Kidney (tissue), 13 donors: ENCODE measurements at regions not wholly inside any gene's neighbourhood (a gene's known extent, or its start where the extent isn't known, plus 50 kb on each side); places are given as distances from the start of the nearest gene placed in this dataset.
"Not testable (repeated sequence)": the region's sequence is repeated elsewhere in the genome, so short reads cannot be mapped to it uniquely, and the experiment has no call there.

Source experiments
- DNase-seq, 5 donors: peaks; one replicate each; pipeline ENCODE4 v3.0.0-alpha.2; 2013 to 2020
- FAIRE-seq: peaks from 2 replicates; lab custom pipeline; 2012; peaks lifted over from hg19 to GRCh38; lab: Jason Lieb, UNC
- H3K27ac ChIP-seq, 2 donors: one replicate each; pipeline ENCODE4 v1.7.0; 2013; ENCODE audit warnings: low read depth in 2 of 2, low read length in 2 of 2, inconsistent platforms in 1 of 2
- H3K27me3 ChIP-seq: one replicate; pipeline ENCODE4 v1.7.1; 2013; ENCODE audit warnings: low read length, inconsistent platforms; ENCODE audit not compliant: control insufficient read depth, insufficient read depth
- H3K36me3 ChIP-seq, 3 donors: one replicate each; pipeline versions ENCODE4 v1.7.0 to v1.7.1; 2013; ENCODE audit warnings: low read length in 3 of 3, control low read depth in 1 of 3, inconsistent platforms in 1 of 3; ENCODE audit not compliant: insufficient read depth in 3 of 3, control insufficient read depth in 2 of 3
- H3K4me1 ChIP-seq, 3 donors: one replicate each; pipeline versions ENCODE4 v1.7.0 to v1.7.1; 2013; ENCODE audit warnings: low read length in 3 of 3, inconsistent platforms in 1 of 3, low read depth in 1 of 3; ENCODE audit not compliant: control insufficient read depth in 2 of 3, insufficient read depth in 2 of 3
- H3K4me3 ChIP-seq, 3 donors: one replicate each; pipeline versions ENCODE4 v1.7.0 to v1.8.1; 2013; ENCODE audit warnings: low read length in 3 of 3, control low read depth in 1 of 3, inconsistent platforms in 1 of 3
- H3K9ac ChIP-seq, 3 donors: one replicate each; pipeline versions ENCODE4 v1.7.0 to v1.7.1; 2013; ENCODE audit warnings: low read length in 3 of 3, control low read depth in 1 of 3, inconsistent platforms in 1 of 3
- H3K9me3 ChIP-seq, 3 donors: one replicate each; pipeline versions ENCODE4 v1.7.0 to v1.7.1; 2013; ENCODE audit warnings: low read length in 3 of 3, control low read depth in 1 of 3, inconsistent platforms in 1 of 3; ENCODE audit not compliant: control insufficient read depth in 2 of 3, insufficient read depth in 1 of 3
- intact Hi-C: fragments of 100-400 bp; cut with DNase I; formaldehyde crosslinking; loops from one replicate; pipeline ENCODE4 v1.11.1; 2022
- TF ChIP-seq, protein P1 (sequence below): IDR thresholded peaks from 3 replicates; pipeline ENCODE4 v1.5.1; 2012; ENCODE audit warnings: mild to moderate bottlenecking, moderate library complexity, borderline replicate concordance; ENCODE audit not compliant: insufficient read depth; ENCODE audit errors: extremely low read depth
- donor health status: control.
- donor health status: control.
- donor health status: control.
- donor health status: control.
- donor health status: control.
- donor health status: DM: yes; HTN: yes; CAD: no.
- donor health status: Normal renal cell carcinoma (clear cell type).

DNA sequence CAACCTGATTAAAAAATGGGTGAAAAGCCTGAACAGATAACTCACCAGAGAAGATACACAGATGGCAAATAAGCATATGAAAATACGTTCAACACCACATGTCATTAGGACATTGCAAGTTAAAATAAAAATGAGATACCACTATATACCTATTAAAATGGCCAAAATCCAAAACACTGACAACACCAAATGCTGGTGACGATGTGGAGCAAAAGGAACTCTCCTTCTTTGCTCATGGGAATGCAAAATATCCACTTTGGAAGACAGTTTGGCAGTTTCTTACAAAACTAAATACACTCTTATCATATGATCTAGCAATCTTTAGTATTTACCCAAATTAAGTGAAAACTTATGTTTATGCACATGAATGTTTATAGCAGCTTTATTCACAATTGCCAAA, 100.5 kb upstream of the ARID1B start:
- Histone ChIP-seq H3K4me1 (no peaks in the 10 kb centered on the region), H3K9me3 (peaks cover 0 to 11% (median 0%) of the 10 kb centered on the region in 3 donors), H3K27me3 (no peaks in the 10 kb centered on the region), H3K9ac (no peak overlapping the region), H3K36me3 (no peaks in the 10 kb centered on the region), H3K4me3 (no peak overlapping the region), H3K27ac (no peak overlapping the region)
- TF ChIP-seq, protein P1, sequence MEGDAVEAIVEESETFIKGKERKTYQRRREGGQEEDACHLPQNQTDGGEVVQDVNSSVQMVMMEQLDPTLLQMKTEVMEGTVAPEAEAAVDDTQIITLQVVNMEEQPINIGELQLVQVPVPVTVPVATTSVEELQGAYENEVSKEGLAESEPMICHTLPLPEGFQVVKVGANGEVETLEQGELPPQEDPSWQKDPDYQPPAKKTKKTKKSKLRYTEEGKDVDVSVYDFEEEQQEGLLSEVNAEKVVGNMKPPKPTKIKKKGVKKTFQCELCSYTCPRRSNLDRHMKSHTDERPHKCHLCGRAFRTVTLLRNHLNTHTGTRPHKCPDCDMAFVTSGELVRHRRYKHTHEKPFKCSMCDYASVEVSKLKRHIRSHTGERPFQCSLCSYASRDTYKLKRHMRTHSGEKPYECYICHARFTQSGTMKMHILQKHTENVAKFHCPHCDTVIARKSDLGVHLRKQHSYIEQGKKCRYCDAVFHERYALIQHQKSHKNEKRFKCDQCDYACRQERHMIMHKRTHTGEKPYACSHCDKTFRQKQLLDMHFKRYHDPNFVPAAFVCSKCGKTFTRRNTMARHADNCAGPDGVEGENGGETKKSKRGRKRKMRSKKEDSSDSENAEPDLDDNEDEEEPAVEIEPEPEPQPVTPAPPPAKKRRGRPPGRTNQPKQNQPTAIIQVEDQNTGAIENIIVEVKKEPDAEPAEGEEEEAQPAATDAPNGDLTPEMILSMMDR = no peak
- intact Hi-C loops = no loop called here
- FAIRE-seq (no peak), DNase-seq (no peak)

DNA sequence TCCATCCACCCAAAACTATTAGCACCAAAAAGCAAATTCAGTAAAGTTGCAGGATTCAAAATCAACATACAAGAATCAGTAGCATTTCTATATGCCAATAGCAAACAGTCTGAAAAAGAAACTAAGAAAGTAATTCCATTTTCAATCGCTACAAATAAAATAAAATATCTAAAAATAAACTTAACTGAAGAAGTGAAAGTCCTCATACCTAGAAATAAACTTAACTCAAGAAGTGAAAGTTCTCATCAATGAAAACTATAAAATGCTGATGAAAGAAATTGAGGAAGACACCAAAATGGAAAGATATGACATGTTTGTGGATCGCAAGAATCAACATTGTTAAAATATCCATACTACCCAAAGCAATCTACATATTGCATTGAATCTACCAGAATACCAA, 103.0 kb upstream of the ARID1B start:
- FAIRE-seq (no peak), DNase-seq (no peak)
- TF ChIP-seq, protein P1 = no peak
- H3K9me3 ChIP-seq = peaks cover 0 to 11% (median 0%) of the 10 kb centered on the region in 3 donors
- no peaks in the 10 kb centered on the region for H3K4me1 ChIP-seq
- H3K9ac ChIP-seq = no peak overlapping the region
- H3K4me3 ChIP-seq = no peak overlapping the region
- no peaks in the 10 kb centered on the region for H3K27me3 ChIP-seq
- intact Hi-C loops = no loop called here
- no peak overlapping the region for H3K27ac ChIP-seq
- no peaks in the 10 kb centered on the region for H3K36me3 ChIP-seq

DNA sequence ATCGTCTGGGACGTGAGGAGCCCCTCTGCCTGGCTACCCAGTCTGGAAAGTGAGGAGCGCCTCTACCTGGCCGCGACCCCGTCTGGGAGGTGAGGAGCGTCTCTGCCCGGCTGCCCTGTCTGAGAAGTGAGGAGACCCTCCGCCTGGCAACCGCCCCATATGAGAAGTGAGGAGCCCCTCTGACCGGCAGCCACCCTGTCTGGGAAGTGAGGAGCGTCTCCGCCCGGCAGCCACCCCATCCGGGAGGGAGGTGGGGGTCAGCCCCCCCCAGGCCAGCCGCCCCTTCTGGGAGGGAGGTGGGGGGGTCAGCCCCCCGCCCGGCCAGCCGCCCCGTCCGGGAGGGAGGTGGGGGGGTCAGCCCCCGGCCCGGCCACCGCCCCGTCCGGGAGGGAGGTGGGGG, 107.1 kb upstream of the ARID1B start:
- H3K36me3 ChIP-seq, H3K4me3 ChIP-seq, H3K4me1 ChIP-seq, intact Hi-C loops, H3K9ac ChIP-seq, DNase-seq, FAIRE-seq, H3K27me3 ChIP-seq, H3K27ac ChIP-seq: not testable (repeated sequence)
- H3K9me3 ChIP-seq = peaks cover 0 to 11% (median 0%) of the 10 kb centered on the region in 3 donors

DNA sequence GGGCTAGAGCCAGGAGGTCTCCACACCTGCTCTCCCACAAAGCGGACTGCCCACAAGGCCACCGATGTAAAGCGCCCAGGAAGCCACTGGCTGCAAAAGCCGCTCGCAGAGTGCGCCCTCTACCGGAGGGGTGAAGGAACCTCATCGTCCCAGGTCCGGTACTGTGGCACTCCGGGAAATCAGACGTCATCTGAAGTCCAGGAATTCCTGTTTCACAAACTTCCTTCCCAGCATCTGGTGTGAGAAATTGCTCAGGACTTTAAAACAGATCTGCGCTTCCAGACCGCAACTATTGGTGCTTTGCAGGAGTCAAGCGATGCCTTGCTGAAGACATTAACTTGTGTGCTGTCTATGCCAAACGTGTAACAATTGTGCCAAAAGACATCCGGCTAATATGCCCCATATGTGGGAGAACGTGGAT, 115.1 kb upstream of the ARID1B start:
- no peaks in the 10 kb centered on the region for H3K36me3 ChIP-seq
- H3K27ac ChIP-seq = no peak overlapping the region
- H3K9me3 ChIP-seq = no peaks in the 10 kb centered on the region
- H3K9ac ChIP-seq = no peak overlapping the region
- TF ChIP-seq, protein P1 = peak; percentile 45
- no peak for DNase-seq
- no peaks in the 10 kb centered on the region for H3K27me3 ChIP-seq
- H3K4me3 ChIP-seq = no peak overlapping the region
- intact Hi-C loops = no loop called here
- no peak for FAIRE-seq
- peaks cover 0 to 4% (median 0%) of the 10 kb centered on the region in 3 donors for H3K4me1 ChIP-seq
